ENCODE measurements at regions not wholly inside any gene's neighbourhood (a gene's known extent, or its start where the extent isn't known, plus 50 kb on each side); places are given as distances from the start of the nearest gene placed in this dataset.

- no peaks in the 10 kb centered on the region for H3K36me3 Mint-ChIP-seq (ENCODE audit: low read depth)
- H3K4me3 Mint-ChIP-seq, result no peak overlapping the region
- ChIA-PET CTCF (no interaction called here), POLR2A (no interaction called here)
- H3K9me3 Mint-ChIP-seq, result peaks cover 6% of the 10 kb centered on the region
- H3K4me1 Mint-ChIP-seq, result no peaks in the 10 kb centered on the region
- H3K27me3 Mint-ChIP-seq, result no peaks in the 10 kb centered on the region
- no peak for DNase-seq
- H3K27ac Mint-ChIP-seq, result no peak overlapping the region
Observed at GRCh38 chr5:2126512-2126911, 243.8 kb upstream of the IRX4 start.

GRCh38 chr5:2125901-2126265, 243.2 kb upstream of the IRX4 start:
- Mint-ChIP-seq H3K9me3 (peaks cover 6% of the 10 kb centered on the region), H3K4me3 (no peak overlapping the region), H3K4me1 (no peaks in the 10 kb centered on the region), H3K36me3 (ENCODE audit: low read depth) (no peaks in the 10 kb centered on the region), H3K27me3 (no peaks in the 10 kb centered on the region), H3K27ac (no peak overlapping the region)
- POLR2A ChIA-PET, result no interaction called here
- DNase-seq, result no peak
- CTCF ChIA-PET, result no interaction called here

- no peaks in the 10 kb centered on the region for H3K4me1 Mint-ChIP-seq
- H3K36me3 Mint-ChIP-seq (ENCODE audit: low read depth), result no peaks in the 10 kb centered on the region
- ChIA-PET POLR2A (no interaction called here), CTCF (no interaction called here)
- H3K9me3 Mint-ChIP-seq, result peaks cover 6% of the 10 kb centered on the region
- no peak for DNase-seq
- no peaks in the 10 kb centered on the region for H3K27me3 Mint-ChIP-seq
- H3K27ac Mint-ChIP-seq, result no peak overlapping the region
- no peak overlapping the region for H3K4me3 Mint-ChIP-seq
Observed at GRCh38 chr5:2125171-2125900, 242.6 kb upstream of the IRX4 start.

GRCh38 chr5:2124434-2125170, 241.9 kb upstream of the IRX4 start:
- no peaks in the 10 kb centered on the region for H3K36me3 Mint-ChIP-seq (ENCODE audit: low read depth)
- ChIA-PET CTCF (no interaction called here), POLR2A (no interaction called here)
- H3K27ac Mint-ChIP-seq, result no peak overlapping the region
- H3K27me3 Mint-ChIP-seq, result no peaks in the 10 kb centered on the region
- DNase-seq, result no peak
- H3K9me3 Mint-ChIP-seq, result peaks cover 6% of the 10 kb centered on the region
- no peaks in the 10 kb centered on the region for H3K4me1 Mint-ChIP-seq
- H3K4me3 Mint-ChIP-seq, result no peak overlapping the region

- Mint-ChIP-seq H3K9me3 (peaks cover 6% of the 10 kb centered on the region), H3K36me3 (ENCODE audit: low read depth) (no peaks in the 10 kb centered on the region), H3K27ac (no peak overlapping the region), H3K4me3 (no peak overlapping the region), H3K27me3 (no peaks in the 10 kb centered on the region), H3K4me1 (no peaks in the 10 kb centered on the region)
- DNase-seq, result no peak
- ChIA-PET POLR2A (no interaction called here), CTCF (no interaction called here)
Observed at GRCh38 chr5:2123874-2124273, 241.1 kb upstream of the IRX4 start.

- CTCF ChIA-PET, result no interaction called here
- no peak overlapping the region for H3K27ac Mint-ChIP-seq
- POLR2A ChIA-PET, result no interaction called here
- no peak overlapping the region for H3K4me3 Mint-ChIP-seq
- no peaks in the 10 kb centered on the region for H3K27me3 Mint-ChIP-seq
- peaks cover 6% of the 10 kb centered on the region for H3K9me3 Mint-ChIP-seq
- no peaks in the 10 kb centered on the region for H3K4me1 Mint-ChIP-seq
- DNase-seq, result no peak
- no peaks in the 10 kb centered on the region for H3K36me3 Mint-ChIP-seq (ENCODE audit: low read depth)
Observed at GRCh38 chr5:2120361-2120760, 237.6 kb upstream of the IRX4 start.

- H3K4me1 Mint-ChIP-seq, result no peaks in the 10 kb centered on the region
- ChIA-PET CTCF (no interaction called here), POLR2A (no interaction called here)
- H3K9me3 Mint-ChIP-seq, result peaks cover 6% of the 10 kb centered on the region
- H3K27me3 Mint-ChIP-seq, result no peaks in the 10 kb centered on the region
- H3K27ac Mint-ChIP-seq, result no peak overlapping the region
- no peaks in the 10 kb centered on the region for H3K36me3 Mint-ChIP-seq (ENCODE audit: low read depth)
- no peak for DNase-seq
- no peak overlapping the region for H3K4me3 Mint-ChIP-seq
Observed at GRCh38 chr5:2119573-2119972, 236.8 kb upstream of the IRX4 start.

- DNase-seq, result no peak
- POLR2A ChIA-PET, result no interaction called here
- no peaks in the 10 kb centered on the region for H3K9me3 Mint-ChIP-seq
- H3K4me1 Mint-ChIP-seq, result no peaks in the 10 kb centered on the region
- no peaks in the 10 kb centered on the region for H3K36me3 Mint-ChIP-seq (ENCODE audit: low read depth)
- H3K4me3 Mint-ChIP-seq, result no peak overlapping the region
- H3K27ac Mint-ChIP-seq, result no peak overlapping the region
- H3K27me3 Mint-ChIP-seq, result no peaks in the 10 kb centered on the region
- CTCF ChIA-PET, result no interaction called here
Observed at GRCh38 chr5:2113348-2114131, 230.8 kb upstream of the IRX4 start.

- Mint-ChIP-seq H3K27me3 (no peaks in the 10 kb centered on the region), H3K9me3 (no peaks in the 10 kb centered on the region), H3K4me1 (no peaks in the 10 kb centered on the region), H3K27ac (no peak overlapping the region), H3K4me3 (no peak overlapping the region), H3K36me3 (ENCODE audit: low read depth) (no peaks in the 10 kb centered on the region)
- POLR2A ChIA-PET, result no interaction called here
- DNase-seq, result no peak
- CTCF ChIA-PET, result no interaction called here
Observed at GRCh38 chr5:2112173-2113025, 229.7 kb upstream of the IRX4 start.

- POLR2A ChIA-PET, result no interaction called here
- Mint-ChIP-seq H3K36me3 (ENCODE audit: low read depth) (no peaks in the 10 kb centered on the region), H3K4me3 (no peak overlapping the region), H3K27me3 (no peaks in the 10 kb centered on the region), H3K9me3 (no peaks in the 10 kb centered on the region), H3K27ac (no peak overlapping the region), H3K4me1 (no peaks in the 10 kb centered on the region)
- CTCF ChIA-PET, result no interaction called here
- no peak for DNase-seq
Observed at GRCh38 chr5:2111569-2112105, 228.9 kb upstream of the IRX4 start.

- peaks cover 1% of the 10 kb centered on the region for H3K9me3 Mint-ChIP-seq
- POLR2A ChIA-PET, result no interaction called here
- H3K27ac Mint-ChIP-seq, result no peak overlapping the region
- H3K27me3 Mint-ChIP-seq, result peaks cover 2% of the 10 kb centered on the region
- no peak for DNase-seq
- CTCF ChIA-PET, result no interaction called here
- H3K4me3 Mint-ChIP-seq, result no peak overlapping the region
- H3K4me1 Mint-ChIP-seq, result no peaks in the 10 kb centered on the region
- no peaks in the 10 kb centered on the region for H3K36me3 Mint-ChIP-seq (ENCODE audit: low read depth)
Observed at GRCh38 chr5:2110934-2111462, 228.3 kb upstream of the IRX4 start.

- peaks cover 4% of the 10 kb centered on the region for H3K9me3 Mint-ChIP-seq
- no peak overlapping the region for H3K4me3 Mint-ChIP-seq
- H3K27ac Mint-ChIP-seq, result no peak overlapping the region
- CTCF ChIA-PET, result no interaction called here
- DNase-seq, result no peak
- POLR2A ChIA-PET, result no interaction called here
- H3K4me1 Mint-ChIP-seq, result no peaks in the 10 kb centered on the region
- no peaks in the 10 kb centered on the region for H3K36me3 Mint-ChIP-seq (ENCODE audit: low read depth)
- peaks cover 4% of the 10 kb centered on the region for H3K27me3 Mint-ChIP-seq
Observed at GRCh38 chr5:2110137-2110933, 227.6 kb upstream of the IRX4 start.
